Right lobe of liver (tissue), 4 donors: ENCODE measurements at regions not wholly inside any gene's neighbourhood (a gene's known extent, or its start where the extent isn't known, plus 50 kb on each side); places are given as distances from the start of the nearest gene placed in this dataset.

ENCODE experiments used
- POLR2A ChIP-seq: fragments of 450-650 bp; IDR thresholded peaks from one replicate; pipeline ENCODE4 v1.6.1; 2017; ENCODE audit warnings: antibody characterized with exemption, mild to moderate bottlenecking
- TF ChIP-seq, protein P1 (sequence below), 4 donors: fragments of 200-600 bp in 3 of 4; fragments of 450-650 bp in 1 of 4; IDR thresholded peaks; one replicate each; pipeline versions ENCODE4 v1.5.1 to v1.8.0; 2016 to 2022; ENCODE audit warnings: antibody characterized with exemption in 4 of 4, mild to moderate bottlenecking in 2 of 4
- donor health status: DM: no; HTN: no; CAD: no.
- donor health status: DM: no; HTN: no; CAD: no.
- donor health status: DM: no; HTN: yes; CAD: no.

DNA sequence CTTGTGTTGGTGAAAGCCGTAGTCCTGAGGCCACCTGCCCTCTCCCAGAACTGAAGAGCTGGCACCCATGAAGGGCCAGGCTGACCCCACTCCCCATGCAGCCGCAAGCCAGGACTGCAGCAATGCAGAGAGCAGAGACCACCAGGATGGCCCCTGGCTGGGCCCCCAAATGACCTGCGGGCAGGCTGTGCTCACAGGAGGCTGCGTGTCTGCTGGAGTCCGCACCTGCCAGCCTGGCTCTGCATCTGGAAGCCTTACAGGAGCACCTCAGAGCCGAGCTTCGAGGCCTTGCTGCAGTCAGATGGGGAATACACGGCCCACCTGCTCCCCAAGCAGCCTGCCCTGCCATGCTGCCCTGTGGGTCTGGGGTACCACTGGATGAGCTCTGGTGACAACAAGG, 1336.8 kb downstream of the TBC1D22A start:
- TF ChIP-seq, protein P1, sequence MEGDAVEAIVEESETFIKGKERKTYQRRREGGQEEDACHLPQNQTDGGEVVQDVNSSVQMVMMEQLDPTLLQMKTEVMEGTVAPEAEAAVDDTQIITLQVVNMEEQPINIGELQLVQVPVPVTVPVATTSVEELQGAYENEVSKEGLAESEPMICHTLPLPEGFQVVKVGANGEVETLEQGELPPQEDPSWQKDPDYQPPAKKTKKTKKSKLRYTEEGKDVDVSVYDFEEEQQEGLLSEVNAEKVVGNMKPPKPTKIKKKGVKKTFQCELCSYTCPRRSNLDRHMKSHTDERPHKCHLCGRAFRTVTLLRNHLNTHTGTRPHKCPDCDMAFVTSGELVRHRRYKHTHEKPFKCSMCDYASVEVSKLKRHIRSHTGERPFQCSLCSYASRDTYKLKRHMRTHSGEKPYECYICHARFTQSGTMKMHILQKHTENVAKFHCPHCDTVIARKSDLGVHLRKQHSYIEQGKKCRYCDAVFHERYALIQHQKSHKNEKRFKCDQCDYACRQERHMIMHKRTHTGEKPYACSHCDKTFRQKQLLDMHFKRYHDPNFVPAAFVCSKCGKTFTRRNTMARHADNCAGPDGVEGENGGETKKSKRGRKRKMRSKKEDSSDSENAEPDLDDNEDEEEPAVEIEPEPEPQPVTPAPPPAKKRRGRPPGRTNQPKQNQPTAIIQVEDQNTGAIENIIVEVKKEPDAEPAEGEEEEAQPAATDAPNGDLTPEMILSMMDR (IDR thresholded peaks at IDR 0.05) = no peak
- no peak for TF ChIP-seq POLR2A
